HepG2 (cell line): ENCODE measurements at regions not wholly inside any gene's neighbourhood (a gene's known extent, or its start where the extent isn't known, plus 50 kb on each side); places are given as distances from the start of the nearest gene placed in this dataset.

Experiments
- ONECUT2 ChIP-seq: sonication (generic); formaldehyde crosslinking; IDR thresholded peaks from 2 replicates; pipeline ENCODE4 v1.4.0; 2020; ENCODE audit warnings: missing genetic modification reagents
- TF ChIP-seq, protein P1 (sequence below): sonication (generic); formaldehyde crosslinking; IDR thresholded peaks from 2 replicates; pipeline ENCODE4 v1.4.0; 2020; ENCODE audit warnings: missing genetic modification reagents, borderline replicate concordance

DNA sequence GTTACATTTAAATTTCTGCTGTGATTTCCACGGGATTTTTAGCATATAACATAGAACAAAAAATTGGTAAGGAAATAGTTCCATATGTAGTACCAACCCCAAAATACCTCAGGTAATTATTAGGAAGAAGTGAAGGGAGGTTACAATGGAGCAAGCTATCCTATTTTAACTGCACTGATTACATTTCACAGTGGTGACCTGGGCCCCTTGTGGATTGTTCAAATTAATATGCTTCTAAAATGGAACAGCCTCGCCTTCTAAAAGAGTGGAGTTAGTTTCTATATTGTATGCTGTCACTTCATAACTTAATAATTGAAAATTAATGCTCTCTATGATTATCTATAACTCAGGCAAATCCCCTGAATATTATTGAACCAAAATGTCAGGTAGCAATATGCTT, 651.7 kb upstream of the GBE1 start:
- TF ChIP-seq ONECUT2 = no peak
- TF ChIP-seq, protein P1, sequence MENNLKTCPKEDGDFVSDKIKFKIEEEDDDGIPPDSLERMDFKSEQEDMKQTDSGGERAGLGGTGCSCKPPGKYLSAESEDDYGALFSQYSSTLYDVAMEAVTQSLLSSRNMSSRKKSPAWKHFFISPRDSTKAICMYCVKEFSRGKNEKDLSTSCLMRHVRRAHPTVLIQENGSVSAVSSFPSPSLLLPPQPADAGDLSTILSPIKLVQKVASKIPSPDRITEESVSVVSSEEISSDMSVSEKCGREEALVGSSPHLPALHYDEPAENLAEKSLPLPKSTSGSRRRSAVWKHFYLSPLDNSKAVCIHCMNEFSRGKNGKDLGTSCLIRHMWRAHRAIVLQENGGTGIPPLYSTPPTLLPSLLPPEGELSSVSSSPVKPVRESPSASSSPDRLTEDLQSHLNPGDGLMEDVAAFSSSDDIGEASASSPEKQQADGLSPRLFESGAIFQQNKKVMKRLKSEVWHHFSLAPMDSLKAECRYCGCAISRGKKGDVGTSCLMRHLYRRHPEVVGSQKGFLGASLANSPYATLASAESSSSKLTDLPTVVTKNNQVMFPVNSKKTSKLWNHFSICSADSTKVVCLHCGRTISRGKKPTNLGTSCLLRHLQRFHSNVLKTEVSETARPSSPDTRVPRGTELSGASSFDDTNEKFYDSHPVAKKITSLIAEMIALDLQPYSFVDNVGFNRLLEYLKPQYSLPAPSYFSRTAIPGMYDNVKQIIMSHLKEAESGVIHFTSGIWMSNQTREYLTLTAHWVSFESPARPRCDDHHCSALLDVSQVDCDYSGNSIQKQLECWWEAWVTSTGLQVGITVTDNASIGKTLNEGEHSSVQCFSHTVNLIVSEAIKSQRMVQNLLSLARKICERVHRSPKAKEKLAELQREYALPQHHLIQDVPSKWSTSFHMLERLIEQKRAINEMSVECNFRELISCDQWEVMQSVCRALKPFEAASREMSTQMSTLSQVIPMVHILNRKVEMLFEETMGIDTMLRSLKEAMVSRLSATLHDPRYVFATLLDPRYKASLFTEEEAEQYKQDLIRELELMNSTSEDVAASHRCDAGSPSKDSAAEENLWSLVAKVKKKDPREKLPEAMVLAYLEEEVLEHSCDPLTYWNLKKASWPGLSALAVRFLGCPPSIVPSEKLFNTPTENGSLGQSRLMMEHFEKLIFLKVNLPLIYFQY = no peak
